GM18498 (cell line): ENCODE measurements at regions not wholly inside any gene's neighbourhood (a gene's known extent, or its start where the extent isn't known, plus 50 kb on each side); places are given as distances from the start of the nearest gene placed in this dataset.
A peak's percentile ranks its signal among the peaks of the same experiment; 100 is the strongest.
"Not testable (repeated sequence)": the region's sequence is repeated elsewhere in the genome, so short reads cannot be mapped to it uniquely, and the experiment has no call there.

ENCODE experiments used
- ATAC-seq: cut with Tn5 transposase; IDR thresholded peaks from one replicate; pipeline ENCODE4 v1.9.1; 2021; ENCODE audit warnings: mild to moderate bottlenecking, moderate library complexity; ENCODE audit not compliant: unreplicated experiment

DNA sequence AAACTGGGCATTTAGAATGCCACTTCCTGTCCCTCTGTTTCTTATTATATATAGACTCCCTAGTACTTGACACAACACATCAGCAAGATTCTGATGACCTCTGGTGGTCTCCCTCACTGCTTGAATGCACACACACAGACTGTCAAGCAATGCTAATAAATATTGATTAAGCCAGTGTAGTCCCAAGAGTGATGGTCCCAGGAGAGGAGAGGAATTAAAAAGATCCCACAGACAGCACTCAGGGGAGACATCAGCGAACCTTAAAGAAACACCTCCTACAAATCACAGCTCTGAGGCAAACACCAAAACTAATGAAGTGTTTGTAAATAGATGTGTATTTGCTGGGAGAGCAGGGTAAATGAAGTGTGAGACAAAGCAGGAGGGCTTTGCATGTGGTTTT lies 1291.2 kb downstream of the XPNPEP1 start:
- ATAC-seq = no peak

DNA sequence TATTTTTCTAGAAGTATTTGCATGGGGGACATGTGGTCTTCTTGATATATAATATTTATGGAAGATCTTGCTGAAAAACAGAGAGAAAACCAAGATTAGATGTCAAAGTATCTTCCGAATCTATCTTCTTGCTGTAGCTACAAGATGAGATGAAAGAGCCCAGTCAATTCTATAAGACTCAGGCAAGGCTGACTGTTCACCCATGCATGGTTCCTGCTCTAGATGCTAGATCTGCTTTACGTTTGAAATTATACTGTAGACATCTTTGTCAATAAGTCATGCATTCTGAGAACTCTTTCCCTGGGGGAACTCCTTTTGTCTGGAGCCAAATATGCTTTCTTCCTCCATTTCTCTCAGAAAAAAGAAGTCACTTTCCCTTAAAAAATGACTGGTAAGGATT lies 1292.0 kb downstream of the XPNPEP1 start:
- peak; percentile 89 for ATAC-seq

- no peak for ATAC-seq
These were observed 1293.5 kb downstream of the XPNPEP1 start for GRCh38 chr10:108629834-108630233.

- no peak for ATAC-seq
These were observed 1299.3 kb downstream of the XPNPEP1 start for GRCh38 chr10:108624052-108624451.

- no peak for ATAC-seq
These were observed 1302.3 kb downstream of the XPNPEP1 start for GRCh38 chr10:108620821-108621534.

- ATAC-seq = no peak
These were observed 1306.6 kb downstream of the XPNPEP1 start for GRCh38 chr10:108616559-108617285.

- no peak for ATAC-seq
These were observed 1307.6 kb downstream of the XPNPEP1 start for GRCh38 chr10:108615576-108616320.

DNA sequence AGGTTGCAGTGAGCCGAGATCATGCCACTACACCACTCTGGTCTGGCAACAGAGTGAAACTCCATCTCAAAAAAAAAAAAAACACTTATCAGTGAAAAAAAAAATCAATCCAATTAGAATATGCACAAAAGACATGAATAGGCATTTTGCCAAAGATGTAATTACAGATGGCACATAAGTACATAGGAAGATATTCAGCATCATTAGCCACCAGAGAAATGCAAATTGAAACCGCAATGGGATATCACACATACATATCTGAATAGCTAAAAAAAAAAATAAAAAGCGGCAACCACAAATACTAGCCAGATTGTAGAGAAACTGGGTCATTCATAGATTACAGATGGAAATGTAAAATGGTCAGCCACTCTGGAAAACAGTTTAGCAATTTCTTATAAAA lies 1310.8 kb downstream of the XPNPEP1 start:
- ATAC-seq = no peak

DNA sequence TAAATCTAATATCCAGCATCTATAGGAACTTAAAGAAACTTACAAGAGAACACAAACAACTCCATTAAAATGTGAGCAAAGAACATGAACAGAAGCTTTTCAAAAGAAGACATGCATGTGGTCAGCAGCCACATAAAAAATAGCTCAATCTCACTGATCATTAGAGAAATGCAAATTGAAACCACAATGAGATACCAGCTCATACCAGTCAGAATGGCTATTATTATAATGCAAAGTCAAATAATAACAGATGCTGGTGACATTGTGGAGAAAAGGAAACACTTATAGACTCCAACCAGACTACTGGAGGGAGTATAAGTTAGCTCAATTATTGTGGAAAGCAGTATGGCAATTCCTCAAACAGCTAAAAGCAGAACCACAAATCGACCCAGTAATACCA lies 1314.5 kb downstream of the XPNPEP1 start:
- peak; percentile 70 for ATAC-seq

GRCh38 chr10:108601851-108602250 lies 1321.5 kb downstream of the XPNPEP1 start:
- ATAC-seq = no peak

- not testable (repeated sequence) for ATAC-seq
These were observed 1322.8 kb downstream of the XPNPEP1 start for GRCh38 chr10:108600511-108600910.

GRCh38 chr10:108599317-108599716 lies 1324.0 kb downstream of the XPNPEP1 start:
- ATAC-seq = peak; percentile 64

DNA sequence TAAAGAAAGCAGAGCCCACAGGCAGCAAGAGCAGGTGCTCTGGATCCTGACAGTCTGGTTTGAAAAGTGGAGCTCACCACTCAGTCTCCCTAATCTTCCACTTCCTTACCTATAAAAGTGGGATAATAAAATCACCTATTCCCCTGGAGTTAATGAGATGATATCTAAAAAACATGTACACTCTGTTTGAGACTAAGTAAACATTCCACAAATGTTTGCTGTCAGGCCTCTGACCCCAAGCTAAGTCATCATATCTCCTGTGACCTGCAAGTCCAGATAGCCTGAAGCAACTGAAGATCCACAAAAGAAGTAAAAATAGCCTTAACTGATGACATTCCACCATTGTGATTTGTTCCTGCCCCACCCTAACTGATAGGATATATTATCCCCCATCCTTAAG lies 1324.5 kb downstream of the XPNPEP1 start:
- ATAC-seq = peak; percentile 5

DNA sequence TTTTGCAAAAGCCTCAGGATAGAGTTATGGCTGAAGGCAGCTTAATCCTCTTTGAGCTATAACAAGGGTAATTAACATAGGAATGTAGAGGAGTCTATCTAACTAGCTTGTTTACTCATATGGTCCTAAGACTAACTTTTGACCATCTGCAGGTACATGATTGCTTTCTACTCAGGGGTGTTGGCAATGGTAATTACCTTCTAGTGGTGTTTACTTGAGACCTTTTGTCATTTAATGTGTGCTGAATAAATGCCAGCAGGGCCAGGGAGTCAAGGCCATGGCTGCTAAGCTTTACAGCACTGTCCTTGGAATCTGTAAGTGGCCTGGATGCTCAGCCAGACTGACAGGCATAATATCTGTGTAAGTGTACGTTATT lies 1325.0 kb downstream of the XPNPEP1 start:
- ATAC-seq = no peak

- no peak for ATAC-seq
These were observed 1325.5 kb downstream of the XPNPEP1 start for GRCh38 chr10:108597657-108598319.

- no peak for ATAC-seq
These were observed 1326.3 kb downstream of the XPNPEP1 start for GRCh38 chr10:108597031-108597430.

DNA sequence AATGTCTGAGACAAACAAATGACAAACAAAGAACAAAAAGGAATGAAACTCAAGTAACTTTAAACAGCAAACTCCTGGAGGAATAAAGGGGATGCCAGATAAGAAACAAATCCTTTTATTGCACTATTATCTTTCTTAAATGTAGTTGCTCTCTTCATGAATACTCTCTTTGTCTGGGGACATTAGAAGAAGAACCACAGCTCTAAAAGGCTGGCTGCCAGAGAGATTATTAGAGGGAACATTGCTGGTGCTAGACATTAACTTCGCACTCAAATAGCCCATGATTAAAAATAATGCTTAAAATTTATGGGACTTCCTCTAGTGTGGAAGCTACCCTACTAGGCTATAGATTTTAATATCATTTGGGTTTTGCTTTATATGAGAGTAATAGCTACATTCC lies 1330.4 kb downstream of the XPNPEP1 start:
- no peak for ATAC-seq

DNA sequence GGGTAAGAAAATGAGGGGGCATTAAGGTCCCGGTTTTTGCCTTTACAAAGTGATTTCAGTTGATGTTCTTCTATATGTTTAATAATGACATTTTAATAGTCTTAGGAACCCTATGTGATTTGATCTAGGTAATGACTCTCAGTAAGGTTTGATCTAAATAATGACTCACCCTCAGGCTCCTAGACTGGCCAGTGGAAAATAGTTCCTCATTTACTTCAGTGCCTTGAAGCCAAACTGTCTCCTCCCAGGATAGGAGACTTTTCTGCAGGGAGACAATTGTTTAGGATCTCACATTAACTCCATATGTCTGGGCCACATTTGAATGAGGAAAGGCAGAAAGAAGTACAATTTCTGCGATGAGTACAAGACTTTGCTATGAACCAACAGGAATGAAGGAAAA lies 1331.9 kb downstream of the XPNPEP1 start:
- ATAC-seq = no peak

GRCh38 chr10:108586424-108586823 lies 1336.9 kb downstream of the XPNPEP1 start:
- ATAC-seq = no peak

DNA sequence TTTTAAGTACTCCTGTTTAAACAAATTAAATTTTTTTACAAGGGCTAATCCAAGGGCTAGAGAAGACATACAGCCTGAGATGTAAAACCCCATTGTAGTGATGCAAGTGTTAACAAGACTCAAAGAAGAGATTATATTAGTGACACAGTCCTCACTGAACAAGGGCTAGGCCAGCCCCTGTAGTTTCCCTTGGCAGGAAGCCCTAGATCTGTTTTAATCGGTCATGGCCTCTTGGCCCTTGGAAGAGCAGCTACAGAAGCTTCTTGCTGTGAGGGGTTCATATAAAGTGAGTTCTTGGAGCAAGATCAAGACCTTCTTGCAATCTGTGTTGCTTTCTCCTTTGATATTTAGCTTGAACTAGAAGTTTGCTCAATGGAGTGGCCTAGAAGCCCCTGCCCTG lies 1339.4 kb downstream of the XPNPEP1 start:
- ATAC-seq = no peak

GRCh38 chr10:108582888-108583287 lies 1340.4 kb downstream of the XPNPEP1 start:
- ATAC-seq = no peak
